Esophagus squamous epithelium (tissue), 5 donors: ENCODE measurements at regions not wholly inside any gene's neighbourhood (a gene's known extent, or its start where the extent isn't known, plus 50 kb on each side); places are given as distances from the start of the nearest gene placed in this dataset.

Source experiments
- DNase-seq: peaks from one replicate; lab custom pipeline; 2025; lab: John Stamatoyannopoulos, UW
- H3K27ac ChIP-seq, 4 donors: fragments of 200-600 bp; sonication (generic); one replicate each; pipeline ENCODE4 v1.5.1; 2016 to 2019; ENCODE audit warnings: mild to moderate bottlenecking in 1 of 4
- H3K27me3 ChIP-seq, 4 donors: fragments of 200-600 bp; sonication (generic); 1 replicate in 3 of 4; 2 replicates in 1 of 4; pipeline versions ENCODE4 v1.5.1 to v1.6.0; 2017 to 2021; ENCODE audit warnings: antibody characterized with exemption in 1 of 4
- H3K36me3 ChIP-seq, 3 donors: fragments of 200-600 bp; sonication (generic); one replicate each; pipeline ENCODE4 v1.5.1; 2016 to 2019
- H3K4me1 ChIP-seq, 3 donors: fragments of 200-600 bp; sonication (generic); one replicate each; pipeline ENCODE4 v1.5.1; 2017 to 2019
- H3K4me3 ChIP-seq, 4 donors: fragments of 200-600 bp; sonication (generic); 1 replicate in 3 of 4; 2 replicates in 1 of 4; pipeline ENCODE4 v1.5.1; 2016 to 2019; ENCODE audit warnings: mild to moderate bottlenecking in 2 of 4, moderate library complexity in 1 of 4
- H3K9me3 ChIP-seq, 3 donors: fragments of 200-600 bp; sonication (generic); one replicate each; pipeline ENCODE4 v1.5.1; 2016 to 2019
- CTCF ChIP-seq, 6 experiments: fragments of 450-650 bp in 4 of 6; fragments of 200-600 bp in 2 of 6; sonication (generic) in 2 of 6; IDR thresholded peaks; one replicate each; pipeline ENCODE4 v1.5.1; 2016 to 2019; ENCODE audit warnings: antibody characterized with exemption in 6 of 6, mild to moderate bottlenecking in 4 of 6, moderate library complexity in 4 of 6
- POLR2A ChIP-seq, 4 donors: fragments of 450-650 bp; IDR thresholded peaks; one replicate each; pipeline ENCODE4 v1.6.1; 2017; ENCODE audit warnings: antibody characterized with exemption in 4 of 4, mild to moderate bottlenecking in 4 of 4, moderate library complexity in 3 of 4
- WGBS, 2 donors: methylation state at CpG; one replicate each; pipeline ENCODE4 v1.1.5; 2018; 5-methylcytosine and 5-hydroxymethylcytosine counted together
- intact Hi-C: fragments of 100-400 bp; cut with DNase I; formaldehyde crosslinking; loops from one replicate; pipeline ENCODE4 v1.15.0; 2022
- donor health status: DM: yes; HTN: yes; CAD: no.

- Histone ChIP-seq H3K27me3 (no peaks in the 10 kb centered on the region), H3K4me3 (no peak overlapping the region), H3K4me1 (peaks cover 0 to 15% (median 3%) of the 10 kb centered on the region in 3 donors), H3K27ac (no peak overlapping the region), H3K9me3 (no peaks in the 10 kb centered on the region), H3K36me3 (no peaks in the 10 kb centered on the region)
- no peak for TF ChIP-seq POLR2A (IDR thresholded peaks at IDR 0.05)
- no peak for TF ChIP-seq CTCF (IDR thresholded peaks at IDR 0.05)
- intact Hi-C loops = no loop called here
- WGBS, 2 donors = 85 to 87% methylated on average over 11 of the region's 11 CpGs
- DNase-seq = no peak
These were observed 51.0 kb downstream of the FAT4 start for GRCh38 chr4:125365731-125366130.

GRCh38 chr4:125368146-125368545, 53.4 kb downstream of the FAT4 start:
- no peak for DNase-seq
- Histone ChIP-seq H3K4me1 (peaks cover 0 to 15% (median 3%) of the 10 kb centered on the region in 3 donors), H3K27ac (no peak overlapping the region), H3K27me3 (no peaks in the 10 kb centered on the region), H3K9me3 (no peaks in the 10 kb centered on the region), H3K36me3 (no peaks in the 10 kb centered on the region), H3K4me3 (peak overlapping the region in 3 of 4 donors; percentile 30 to 58 (median 34))
- TF ChIP-seq POLR2A (IDR thresholded peaks at IDR 0.05) = no peak
- TF ChIP-seq CTCF (IDR thresholded peaks at IDR 0.05) = no peak
- intact Hi-C loops = no loop called here

DNA sequence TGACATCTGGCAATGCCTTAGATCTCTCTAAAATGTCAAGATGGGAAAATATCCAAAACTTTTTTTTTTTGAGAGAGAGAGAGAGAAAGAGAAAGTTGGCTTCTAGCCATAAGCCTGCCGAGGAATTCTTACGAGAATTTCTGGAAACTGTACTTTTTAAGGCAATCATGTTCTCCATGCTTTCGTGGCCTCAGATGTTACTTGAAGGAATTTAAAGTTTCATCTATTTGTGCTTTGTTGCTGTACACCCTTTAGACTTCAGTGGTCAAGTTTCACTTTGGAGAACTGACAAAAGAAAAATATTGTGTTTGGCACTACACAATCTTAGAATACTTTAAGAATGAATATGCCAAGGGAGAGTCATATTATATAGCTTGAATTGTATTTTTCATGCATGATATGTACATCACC, 53.9 kb downstream of the FAT4 start:
- no peaks in the 10 kb centered on the region for H3K9me3 ChIP-seq
- TF ChIP-seq CTCF (IDR thresholded peaks at IDR 0.05) = no peak
- no peak for TF ChIP-seq POLR2A (IDR thresholded peaks at IDR 0.05)
- H3K4me3 ChIP-seq = peak overlapping the region in 3 of 4 donors; percentile 30 to 58 (median 34)
- H3K27me3 ChIP-seq = no peaks in the 10 kb centered on the region
- peak overlapping the region in 1 of 4 donors; percentile 23 for H3K27ac ChIP-seq
- peaks cover 0 to 15% (median 3%) of the 10 kb centered on the region in 3 donors for H3K4me1 ChIP-seq
- WGBS, 2 donors = 19 to 27% methylated on average over 3 of the region's 3 CpGs
- intact Hi-C loops = no loop called here
- DNase-seq = no peak
- no peaks in the 10 kb centered on the region for H3K36me3 ChIP-seq

DNA sequence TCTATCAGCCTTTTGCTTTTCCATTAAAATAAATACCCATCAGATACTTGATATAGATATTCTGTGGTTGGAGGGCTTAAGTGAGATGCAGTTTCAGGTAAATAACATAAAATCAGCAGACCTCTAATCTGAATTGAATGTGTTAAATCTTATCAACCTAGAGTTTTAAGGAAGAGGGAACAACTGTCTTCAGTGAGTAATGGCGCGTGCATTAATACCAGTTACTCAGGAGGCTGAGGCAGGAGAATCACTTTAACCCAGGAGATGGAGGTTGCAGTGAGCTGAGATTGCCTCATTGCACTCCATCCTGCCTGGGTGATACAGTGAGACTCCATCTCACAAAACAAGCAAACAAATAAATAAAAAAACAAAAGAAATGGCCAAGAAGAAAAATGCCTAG, 54.3 kb downstream of the FAT4 start:
- no peak for DNase-seq
- no peaks in the 10 kb centered on the region for H3K9me3 ChIP-seq
- no peaks in the 10 kb centered on the region for H3K36me3 ChIP-seq
- H3K27me3 ChIP-seq = no peaks in the 10 kb centered on the region
- TF ChIP-seq CTCF (IDR thresholded peaks at IDR 0.05) (no peak), POLR2A (IDR thresholded peaks at IDR 0.05) (no peak)
- intact Hi-C loops = no loop called here
- WGBS, 2 donors = 81 to 95% methylated on average over 2 of the region's 2 CpGs
- H3K4me1 ChIP-seq = peaks cover 0 to 15% (median 3%) of the 10 kb centered on the region in 3 donors
- H3K27ac ChIP-seq = peak overlapping the region in 1 of 4 donors; percentile 23
- peak overlapping the region in 2 of 4 donors; percentile 30 to 58 for H3K4me3 ChIP-seq

- Histone ChIP-seq H3K4me3 (no peak overlapping the region), H3K27ac (no peak overlapping the region), H3K36me3 (no peaks in the 10 kb centered on the region), H3K27me3 (no peaks in the 10 kb centered on the region), H3K9me3 (no peaks in the 10 kb centered on the region), H3K4me1 (peaks cover 0 to 15% (median 3%) of the 10 kb centered on the region in 3 donors)
- intact Hi-C loops = no loop called here
- TF ChIP-seq CTCF (IDR thresholded peaks at IDR 0.05) = no peak
- TF ChIP-seq POLR2A (IDR thresholded peaks at IDR 0.05) = no peak
- 89 to 90% methylated on average over 2 of the region's 2 CpGs for WGBS, 2 donors
- DNase-seq = no peak
These were observed 55.7 kb downstream of the FAT4 start for GRCh38 chr4:125370478-125370877.
